ENCODE measurements at regions not wholly inside any gene's neighbourhood (a gene's known extent, or its start where the extent isn't known, plus 50 kb on each side); places are given as distances from the start of the nearest gene placed in this dataset.

DNA sequence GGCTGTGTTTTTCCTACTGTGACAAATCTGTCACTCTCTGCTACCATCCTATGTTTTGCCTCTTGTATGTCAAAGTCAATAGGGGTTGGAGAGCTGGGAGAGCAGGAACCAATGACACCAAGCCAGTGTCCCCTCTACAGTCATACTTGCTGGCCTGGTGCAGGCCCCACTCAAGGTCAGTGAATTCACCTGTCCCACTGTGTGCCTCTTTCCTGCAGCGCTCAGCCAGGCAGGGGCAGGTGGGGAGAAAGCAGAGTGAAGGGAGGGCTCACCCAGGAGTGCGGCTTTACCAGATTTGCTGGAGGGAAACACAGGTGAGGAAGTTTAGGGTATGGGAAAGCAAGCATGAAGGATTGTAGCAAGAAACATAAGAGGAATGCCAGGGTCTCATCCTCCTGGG is 114.5 kb downstream of the GYPC start:
- TF ChIP-seq POLR2AphosphoS2 (conservative IDR thresholded peaks at IDR 0.05; ENCODE audit: low read length) (no peak), SMC3 (IDR thresholded peaks at IDR 0.05) (no peak)
